Left ventricle myocardium superior (tissue), 1 donor: ENCODE measurements at regions not wholly inside any gene's neighbourhood (a gene's known extent, or its start where the extent isn't known, plus 50 kb on each side); places are given as distances from the start of the nearest gene placed in this dataset.
"Not testable (repeated sequence)": the region's sequence is repeated elsewhere in the genome, so short reads cannot be mapped to it uniquely, and the experiment has no call there.

ENCODE experiments used
- ATAC-seq: fragments of 200-7000 bp; cut with Tn5 transposase; one replicate; pipeline ENCODE4 v1.9.1; 2020; ENCODE audit warnings: mild to moderate bottlenecking, moderate library complexity
- DNase-seq: peaks from one replicate; pipeline ENCODE4 v3.0.0-alpha.2; 2020
- intact Hi-C: fragments of 100-400 bp; cut with micrococcal nuclease; formaldehyde crosslinking; loops from one replicate; pipeline ENCODE4 v1.11.0; 2022
- donor health status: DM: no; HTN: yes; CAD: no; lungs with severe emphysema.

DNA sequence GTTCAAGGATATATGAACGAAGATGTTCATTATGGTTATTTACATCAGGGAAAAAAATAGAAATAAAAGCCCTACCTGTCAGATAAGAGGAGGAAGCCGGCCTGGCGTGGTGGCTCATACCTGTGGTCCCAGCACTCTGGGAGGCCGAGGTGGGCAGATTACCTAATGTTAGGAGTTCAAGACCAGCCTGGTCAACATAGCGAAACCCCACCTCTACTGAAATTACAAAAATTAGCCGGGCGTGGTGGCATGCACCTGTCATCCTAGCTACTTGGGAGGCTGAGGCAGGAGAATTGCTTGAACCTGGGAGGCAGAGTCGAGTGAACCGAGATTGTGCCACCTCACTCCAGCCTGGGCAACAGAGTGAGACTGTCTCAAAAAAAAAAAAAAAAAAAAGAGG, 328.8 kb upstream of the SFRP2 start:
- DNase-seq, ATAC-seq, intact Hi-C loops: not testable (repeated sequence)

DNA sequence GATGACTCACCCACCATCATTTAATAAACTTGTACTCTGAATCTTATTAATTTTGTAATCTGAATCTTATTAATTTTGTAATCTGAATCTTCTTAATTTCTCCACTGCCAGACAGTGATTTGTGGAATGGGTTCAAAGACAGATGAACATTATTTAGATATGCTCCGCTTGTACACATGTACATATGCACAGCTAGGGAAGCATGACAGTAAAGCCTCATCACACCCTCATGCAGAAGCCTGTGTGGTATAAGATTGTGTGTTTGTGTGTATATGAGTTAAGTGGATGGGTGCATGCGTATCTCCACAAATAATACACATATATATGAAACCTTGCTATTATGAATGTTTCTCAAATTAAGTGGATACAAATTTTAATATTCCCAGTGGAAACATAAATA, 318.5 kb upstream of the SFRP2 start:
- no peak for ATAC-seq
- intact Hi-C loops, result no loop called here
- no peak for DNase-seq

DNA sequence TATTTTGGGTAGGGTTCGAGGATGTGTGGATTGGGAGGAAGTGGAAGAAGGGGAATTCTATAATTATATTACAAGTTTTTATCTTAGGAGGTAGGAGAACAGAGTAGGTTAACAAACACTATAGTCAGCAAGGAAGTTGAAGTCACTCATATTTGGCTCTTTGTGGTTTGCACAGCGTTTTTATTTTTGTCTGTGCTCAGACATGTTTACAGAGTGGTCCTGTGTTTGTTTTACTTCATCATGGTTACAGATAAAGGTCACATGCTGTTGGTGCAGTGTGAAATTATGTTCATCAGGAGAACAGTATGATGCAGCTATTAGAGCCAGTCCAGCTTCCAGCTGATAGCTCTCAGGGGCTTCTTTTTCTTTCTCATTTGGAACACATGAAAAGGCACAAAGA, 299.9 kb upstream of the SFRP2 start:
- intact Hi-C loops, result no loop called here
- no peak for ATAC-seq
- no peak for DNase-seq

DNA sequence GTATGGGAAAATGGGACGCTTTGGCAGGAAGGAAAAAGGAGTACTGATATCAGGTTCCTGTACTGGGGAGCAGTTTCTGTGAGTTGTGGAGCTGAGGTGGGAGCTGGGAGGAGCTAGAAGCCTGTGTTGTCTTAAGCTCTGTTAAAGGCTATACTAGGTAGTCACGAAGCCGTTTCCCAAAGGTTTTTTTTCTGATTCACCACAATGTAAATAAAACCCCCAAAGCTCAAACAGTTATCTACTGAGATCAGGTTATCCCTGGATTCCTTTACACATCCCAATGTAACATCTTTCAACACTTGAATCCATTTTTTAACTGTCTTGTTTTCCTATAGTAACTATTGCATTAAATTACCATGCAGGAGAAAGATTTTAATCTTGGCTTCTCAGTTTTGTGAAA, 297.4 kb upstream of the SFRP2 start:
- DNase-seq (no peak), ATAC-seq (no peak)
- intact Hi-C loops, result no loop called here

DNA sequence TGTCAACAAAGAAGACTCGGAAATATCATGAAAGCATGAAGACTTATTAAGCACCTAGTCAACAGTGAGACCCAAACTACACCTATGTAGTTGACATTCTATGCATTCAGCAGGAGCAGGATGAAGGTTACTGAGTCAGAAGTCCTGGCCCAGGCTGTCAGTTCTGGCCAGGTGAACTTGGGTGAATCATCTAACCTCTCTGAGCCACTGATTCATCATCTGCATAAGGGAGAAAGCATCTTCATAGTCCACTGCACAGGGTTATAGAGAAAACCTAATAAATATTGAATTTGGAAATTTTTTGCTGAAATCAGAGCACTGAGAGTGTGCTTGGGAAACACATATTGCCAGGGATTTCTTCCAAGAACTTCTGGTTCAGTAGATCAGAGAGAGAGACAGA, 296.0 kb upstream of the SFRP2 start:
- intact Hi-C loops, result no loop called here
- DNase-seq (no peak), ATAC-seq (no peak)

DNA sequence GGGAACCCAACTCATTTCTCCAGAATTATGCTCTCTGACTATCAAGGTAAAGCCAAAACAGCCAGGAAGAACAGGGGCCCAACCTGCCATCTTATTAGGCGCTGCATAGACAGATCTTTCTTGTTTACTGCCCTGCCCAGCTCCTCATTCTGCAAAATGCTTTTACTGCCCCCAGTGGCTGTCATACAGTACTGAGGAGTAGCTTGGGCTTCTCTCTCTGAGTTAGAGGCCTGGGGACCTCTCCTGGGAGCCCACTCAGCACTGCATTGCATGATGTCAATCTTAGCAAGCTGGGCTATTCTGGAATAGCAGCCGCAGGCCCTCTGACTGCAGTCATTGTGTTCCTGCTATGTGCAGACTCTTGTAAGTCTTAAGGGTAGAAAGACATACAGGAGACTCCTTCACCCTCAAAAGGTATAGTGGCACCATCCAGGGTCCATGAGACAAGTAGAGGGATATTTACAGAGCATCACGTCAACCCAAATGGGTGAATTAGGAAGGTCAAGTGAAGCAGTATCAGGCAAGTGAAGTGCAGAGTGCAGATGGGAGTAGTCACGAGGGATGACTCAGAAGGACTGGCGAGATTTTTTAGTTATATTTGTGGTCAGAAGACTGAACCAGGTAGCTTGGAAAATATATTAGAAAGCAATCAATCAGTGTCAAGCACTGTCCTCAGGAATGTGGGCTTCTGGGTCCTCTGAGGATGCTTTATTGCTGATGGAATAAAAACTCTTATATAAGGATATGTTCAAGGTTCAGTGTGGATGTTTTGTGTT, 294.1 kb upstream of the SFRP2 start:
- intact Hi-C loops, result no loop called here
- DNase-seq (no peak), ATAC-seq (no peak)

DNA sequence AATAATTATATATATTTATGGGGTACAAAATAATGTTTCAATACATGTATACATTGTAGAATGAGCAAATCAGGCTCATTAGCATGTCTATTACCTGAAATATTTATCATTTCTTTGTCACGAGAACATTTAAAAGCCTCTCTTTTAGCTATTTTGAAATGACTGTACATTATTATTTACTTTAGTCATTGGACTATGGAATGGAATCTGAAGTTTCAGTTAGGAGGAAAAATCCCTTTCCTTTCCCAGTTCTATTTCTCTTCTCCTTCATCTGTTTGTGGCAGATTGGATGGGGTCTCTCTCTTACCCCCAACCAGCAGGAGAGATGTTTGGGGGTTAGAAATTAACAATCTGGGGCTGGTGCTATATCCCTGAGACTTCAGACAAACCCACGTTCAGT, 292.5 kb upstream of the SFRP2 start:
- ATAC-seq (no peak), DNase-seq (no peak)
- intact Hi-C loops, result no loop called here

DNA sequence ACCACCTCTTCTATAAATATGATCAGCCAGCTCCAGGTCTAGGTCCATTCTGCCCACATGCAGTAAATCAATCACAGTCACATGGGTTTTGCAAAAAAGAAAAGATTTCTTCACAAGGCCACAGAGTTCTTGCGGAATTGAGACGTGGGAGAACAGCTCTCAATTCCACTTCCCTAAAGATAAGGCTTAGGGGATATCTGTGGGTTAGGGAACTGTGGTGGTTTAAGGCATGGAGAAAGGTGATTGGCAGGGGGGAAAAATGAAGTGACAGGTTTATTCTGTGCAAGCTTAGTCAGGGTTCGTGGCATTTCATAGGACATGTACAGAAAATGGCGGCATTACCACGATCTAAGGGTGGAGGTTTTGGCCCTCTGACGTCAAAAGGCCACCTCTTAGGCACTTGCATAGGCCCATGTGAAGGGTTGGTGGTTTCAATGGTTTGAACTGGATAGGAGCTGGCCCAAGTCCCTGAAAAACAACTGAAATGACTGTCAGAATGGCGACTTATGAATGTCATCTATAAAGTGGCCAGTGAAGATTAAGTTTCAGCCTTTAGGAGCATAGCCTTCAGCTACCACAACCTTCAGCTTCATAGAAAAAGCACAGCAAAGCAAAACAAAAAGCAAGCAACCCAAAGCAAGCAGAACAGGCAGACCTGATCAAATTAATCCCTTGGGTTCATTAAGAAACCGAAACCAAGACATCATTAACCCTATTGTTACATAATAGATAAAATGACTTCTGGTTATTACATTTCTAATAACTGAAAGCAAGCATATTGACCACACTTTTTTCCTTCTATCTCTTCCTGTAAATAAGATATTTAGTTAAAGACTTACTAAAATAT, 289.8 kb upstream of the SFRP2 start:
- DNase-seq, result no peak
- no peak for ATAC-seq
- intact Hi-C loops, result no loop called here

DNA sequence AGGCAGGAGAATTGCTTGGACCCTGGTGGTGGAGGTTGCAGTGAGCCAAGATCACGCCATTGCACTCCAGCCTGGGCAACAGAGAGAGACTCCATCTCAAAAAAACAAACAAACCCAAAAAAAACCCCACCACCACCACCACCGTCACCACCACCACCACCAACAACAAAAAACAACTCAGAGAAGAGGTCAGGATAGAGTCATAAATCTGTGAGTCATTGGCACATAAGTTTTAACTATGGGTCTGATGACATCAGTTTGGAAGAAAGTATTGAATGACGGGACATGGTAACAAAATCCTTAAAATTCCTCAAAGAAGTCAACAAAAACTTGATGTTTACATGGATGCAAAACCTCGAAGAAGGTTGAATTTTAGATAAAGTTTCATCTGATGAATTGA, 288.0 kb upstream of the SFRP2 start:
- ATAC-seq, result no peak
- DNase-seq, result no peak
- intact Hi-C loops, result no loop called here

DNA sequence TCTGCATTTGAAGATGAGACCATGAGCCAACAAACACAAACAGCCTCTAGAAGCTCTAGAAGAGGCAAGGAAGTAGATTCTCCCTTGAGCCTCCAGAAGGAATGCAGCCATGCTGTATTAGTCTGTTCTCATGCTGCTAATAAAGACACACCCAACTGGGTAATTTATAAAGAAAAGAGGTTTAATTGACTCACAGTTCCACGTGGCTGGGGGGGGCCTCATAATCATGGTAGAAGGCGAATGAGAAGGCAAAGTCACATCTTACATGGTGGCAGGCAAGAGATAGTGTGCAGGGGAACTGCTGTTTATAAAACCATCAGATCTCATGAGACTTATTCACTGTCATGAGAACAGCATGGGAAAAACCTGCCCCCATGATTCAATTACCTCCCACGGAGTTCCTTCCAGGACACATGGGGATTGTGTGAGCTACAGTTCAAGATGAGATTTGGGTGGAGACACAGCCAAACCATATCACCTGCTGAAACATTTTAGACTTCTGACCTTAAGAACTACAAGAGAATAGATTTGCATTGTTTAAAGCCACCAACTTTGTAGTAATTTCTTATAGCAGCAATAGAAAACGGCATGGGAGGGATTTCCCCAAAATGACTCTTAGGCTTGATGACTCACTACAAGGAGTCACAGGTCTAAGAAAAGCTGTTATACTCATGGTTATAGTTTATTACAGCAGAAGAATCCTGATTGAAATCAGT, 284.4 kb upstream of the SFRP2 start:
- DNase-seq, result no peak

DNA sequence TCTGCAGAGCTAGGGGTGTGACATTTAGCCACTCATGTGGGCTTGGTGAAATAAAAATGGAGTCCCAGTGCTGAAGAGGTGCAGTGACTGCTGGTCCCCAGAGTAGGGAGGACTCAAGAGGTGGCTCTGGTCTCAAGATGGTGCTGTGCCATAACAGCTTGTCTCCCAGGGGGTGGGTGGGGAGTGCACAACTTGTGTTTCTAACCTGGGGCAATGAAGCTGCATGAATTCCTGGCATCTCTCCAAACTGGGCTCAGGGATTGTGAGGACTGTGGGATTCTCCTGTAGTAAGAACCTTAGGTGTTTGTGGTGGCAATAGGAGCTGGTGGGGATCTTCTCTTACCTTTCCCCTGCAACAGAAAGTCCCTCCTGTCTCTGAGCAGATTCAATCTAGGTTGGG, 278.9 kb upstream of the SFRP2 start:
- DNase-seq, result no peak
- intact Hi-C loops, result no loop called here
- no peak for ATAC-seq

More for the DNA sequence above, 284.4 kb upstream of the SFRP2 start:
- ATAC-seq, result no peak
- intact Hi-C loops, result no loop called here

DNA sequence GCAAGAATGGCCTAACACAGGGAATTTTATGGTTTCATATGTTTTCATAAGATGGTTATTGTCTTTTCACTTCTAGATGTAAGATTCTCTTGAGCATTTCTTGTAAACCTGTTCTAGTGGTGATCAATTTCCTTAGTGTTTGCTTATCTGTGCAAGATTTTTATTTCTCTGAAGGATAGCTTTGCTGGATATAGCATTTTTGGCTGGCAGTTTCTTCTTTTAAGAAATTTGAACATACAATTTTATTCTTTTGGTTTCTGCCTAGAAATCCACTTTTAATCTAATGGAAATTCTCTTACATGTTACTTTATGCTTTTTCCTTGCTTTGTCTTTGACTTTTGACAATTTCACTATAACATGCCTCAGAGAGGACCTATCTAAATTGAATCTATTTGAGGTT, 276.5 kb upstream of the SFRP2 start:
- ATAC-seq (no peak), DNase-seq (no peak)
- intact Hi-C loops, result no loop called here

DNA sequence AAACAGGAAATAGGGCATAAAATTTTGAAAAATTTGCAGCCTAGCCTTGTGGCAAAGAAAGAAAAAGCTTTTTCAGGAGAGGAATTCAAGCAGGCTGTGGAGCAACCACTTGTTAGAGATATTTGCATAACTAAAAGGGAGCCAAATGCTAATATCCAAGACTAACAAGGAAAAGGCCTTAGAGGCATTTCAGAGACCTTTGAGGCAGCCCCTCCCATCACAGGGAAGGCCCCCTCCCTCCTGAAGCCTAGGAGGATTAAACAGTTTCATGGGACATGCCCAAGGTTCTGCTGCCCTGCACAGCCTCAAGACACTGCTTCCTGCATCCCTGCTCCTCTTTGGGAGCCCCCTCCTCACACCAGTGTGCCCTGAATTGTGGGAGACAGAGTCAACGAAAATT, 275.4 kb upstream of the SFRP2 start:
- intact Hi-C loops, result no loop called here
- ATAC-seq, result no peak
- no peak for DNase-seq

DNA sequence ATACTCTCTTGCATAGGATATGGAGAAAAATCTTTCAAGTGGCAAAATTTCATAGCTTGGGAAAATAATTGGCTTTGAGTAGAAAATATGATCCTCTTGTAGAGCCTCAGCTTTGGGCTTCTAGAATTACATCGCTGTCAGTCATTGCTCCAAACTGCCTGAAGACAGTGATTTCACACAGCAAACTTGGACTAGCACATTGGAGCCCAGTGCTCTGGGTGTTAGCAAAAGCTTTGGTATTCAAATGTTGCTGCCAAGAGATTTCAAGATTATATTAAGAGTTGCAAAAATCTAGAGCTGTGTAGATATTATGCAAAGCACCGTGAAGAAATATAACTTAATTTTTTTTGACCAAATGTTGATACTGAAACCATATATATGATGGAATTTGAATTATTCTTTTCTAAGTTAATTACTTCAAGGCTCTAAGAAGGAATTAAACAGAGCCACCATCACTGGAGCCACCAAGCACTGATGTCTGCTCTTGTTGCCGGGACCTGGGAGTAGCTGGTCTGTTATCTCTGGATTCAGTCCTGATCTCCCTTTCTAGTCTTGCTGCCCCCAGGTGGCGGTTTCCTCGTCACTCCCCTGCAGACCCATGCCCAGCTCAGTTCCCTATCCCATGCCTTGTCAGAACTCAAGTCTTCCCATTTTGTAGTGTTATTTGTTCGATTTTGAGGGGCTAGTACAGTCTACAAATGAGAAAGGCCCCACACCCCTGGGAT, 260.7 kb upstream of the SFRP2 start:
- DNase-seq (no peak), ATAC-seq (no peak)
- intact Hi-C loops, result no loop called here

DNA sequence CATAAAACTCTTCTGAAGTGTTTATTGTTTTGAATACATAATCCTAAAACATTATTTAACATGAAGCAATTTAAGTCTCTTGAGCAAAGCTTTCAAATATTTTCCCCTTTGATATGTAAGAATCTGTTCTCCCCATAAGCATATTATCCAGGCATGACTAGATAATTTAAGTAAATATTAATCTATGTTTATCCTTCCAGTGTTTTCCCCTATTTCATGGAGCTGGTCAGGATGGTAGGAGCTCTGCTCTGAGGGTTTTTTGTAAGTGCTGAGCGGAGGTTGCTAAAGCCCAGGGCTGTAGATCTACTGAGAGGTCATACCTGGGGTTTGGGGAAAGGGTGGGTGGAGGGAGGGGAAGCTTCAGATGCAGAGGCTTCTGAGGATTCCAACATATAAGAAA, 258.9 kb upstream of the SFRP2 start:
- ATAC-seq, result no peak

DNA sequence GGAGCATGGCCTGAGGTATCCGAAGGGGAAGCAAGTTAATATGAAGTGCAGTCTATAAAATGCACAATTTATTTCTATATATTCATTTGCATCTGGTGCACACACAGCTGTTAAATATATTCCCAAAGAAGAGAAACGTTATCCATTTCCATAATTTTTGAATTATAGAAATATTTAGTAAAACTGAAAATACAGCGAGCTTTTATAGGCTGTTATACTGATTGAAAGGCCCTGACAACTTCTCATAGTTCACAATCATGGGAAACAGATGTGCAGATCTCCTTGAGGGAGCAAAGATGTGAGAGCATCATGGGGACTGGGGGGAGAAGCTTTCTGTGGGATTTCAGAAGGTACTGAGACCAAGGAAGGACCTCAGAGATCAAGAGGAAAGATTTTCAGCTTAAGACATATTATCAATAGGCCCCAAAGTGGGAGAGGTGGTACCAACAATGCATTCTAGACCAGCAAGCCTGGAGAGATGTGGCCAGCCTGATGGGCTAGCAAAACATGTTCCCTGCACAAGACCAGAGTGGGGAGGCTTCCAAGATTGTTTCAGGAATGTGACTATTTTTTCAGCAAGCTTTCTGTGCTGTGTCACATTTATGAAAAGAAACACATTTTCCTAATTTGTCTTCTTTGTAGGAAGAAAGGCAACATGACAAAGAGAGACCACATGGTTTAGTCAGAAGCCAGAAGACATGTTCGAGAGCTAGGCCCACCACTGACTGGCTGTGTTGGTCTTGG, 256.0 kb upstream of the SFRP2 start:
- DNase-seq (no peak), ATAC-seq (no peak)
- intact Hi-C loops, result no loop called here

More for the DNA sequence above, 258.9 kb upstream of the SFRP2 start:
- intact Hi-C loops, result no loop called here
- DNase-seq, result no peak

DNA sequence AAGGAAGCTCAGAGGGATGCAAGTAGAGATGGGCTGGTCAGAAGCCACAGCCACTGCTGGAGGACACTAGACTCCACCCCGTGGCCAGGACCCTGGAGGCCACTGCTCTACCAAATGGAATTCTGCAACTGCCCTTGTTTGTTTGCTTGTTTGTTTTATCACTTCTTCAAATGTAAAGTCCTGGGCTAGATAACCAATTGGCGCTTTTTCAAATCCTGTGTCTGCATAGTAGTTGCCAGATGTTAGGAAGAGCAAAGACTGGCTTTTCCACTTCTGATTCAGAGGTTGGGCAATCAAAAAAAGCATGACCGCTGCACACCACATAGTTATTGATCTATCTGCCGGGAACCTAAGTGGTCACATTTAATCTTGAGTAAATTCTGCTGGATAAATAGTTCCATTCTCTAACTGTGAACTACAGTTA, 255.2 kb upstream of the SFRP2 start:
- intact Hi-C loops, result no loop called here
- ATAC-seq, result no peak
- no peak for DNase-seq

DNA sequence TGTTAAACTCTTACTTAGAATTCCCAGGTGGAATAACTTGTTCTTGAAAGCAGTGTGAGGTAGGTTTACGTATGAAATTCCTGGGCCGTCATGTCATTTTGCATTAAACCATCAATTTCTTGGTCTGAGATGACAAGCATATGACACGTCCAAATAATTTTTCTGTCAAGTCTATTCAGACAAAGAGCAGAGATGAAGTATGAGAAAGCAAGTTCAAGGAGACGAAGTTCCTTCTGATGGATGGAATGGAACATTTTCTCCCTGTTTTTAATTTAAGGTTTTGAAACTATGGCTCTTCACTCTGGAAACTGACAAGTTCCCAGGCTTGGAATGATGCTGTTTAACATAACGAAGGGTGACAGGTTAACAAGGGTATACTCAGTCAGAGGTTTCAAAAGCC, 252.8 kb upstream of the SFRP2 start:
- intact Hi-C loops, result no loop called here
- no peak for ATAC-seq
- no peak for DNase-seq
